OCI-LY1 (cell line): ENCODE measurements at regions not wholly inside any gene's neighbourhood (a gene's known extent, or its start where the extent isn't known, plus 50 kb on each side); places are given as distances from the start of the nearest gene placed in this dataset.

Source experiments
- H2AFZ ChIP-seq: fragments of 200-600 bp; sonication (generic), shearing (Covaris generic); 2 replicates; pipeline ENCODE4 v1.6.0; 2014; ENCODE audit warnings: antibody characterized with exemption, mild to moderate bottlenecking, low read length
- H3F3A ChIP-seq: fragments of 200-600 bp; sonication (generic), shearing (Covaris generic); 2 replicates; pipeline ENCODE4 v1.6.0; 2014; ENCODE audit warnings: mild to moderate bottlenecking, antibody characterized with exemption, low read length, moderate library complexity; ENCODE audit not compliant: insufficient read depth
- H3K27ac ChIP-seq: fragments of 200-600 bp; sonication (generic); 2 replicates; pipeline ENCODE4 v1.5.1; 2014; ENCODE audit warnings: low read length, mixed run types, mild to moderate bottlenecking, low read depth; ENCODE audit not compliant: poor library complexity, severe bottlenecking
- H3K27me3 ChIP-seq: fragments of 200-600 bp; sonication (generic); 2 replicates; pipeline ENCODE4 v1.6.0; 2014; ENCODE audit warnings: antibody characterized with exemption, mild to moderate bottlenecking, low read length, moderate library complexity; ENCODE audit not compliant: insufficient read depth
- H3K36me3 ChIP-seq: fragments of 200-600 bp; sonication (generic); 2 replicates; pipeline ENCODE4 v1.6.1; 2014; ENCODE audit warnings: mild to moderate bottlenecking, antibody characterized with exemption, low read length, moderate library complexity, mixed read lengths; ENCODE audit not compliant: insufficient read depth
- H3K4me1 ChIP-seq: fragments of 200-600 bp; sonication (generic); 2 replicates; pipeline ENCODE4 v1.5.1; 2014; ENCODE audit warnings: mild to moderate bottlenecking, low read length, moderate library complexity; ENCODE audit not compliant: insufficient read depth, severe bottlenecking
- H3K4me2 ChIP-seq: fragments of 200-600 bp; sonication (generic), shearing (Covaris generic); 2 replicates; pipeline ENCODE4 v1.6.1; 2014; ENCODE audit warnings: low read length
- H3K4me3 ChIP-seq: fragments of 200-600 bp; sonication (generic); 2 replicates; pipeline ENCODE4 v1.5.1; 2014; ENCODE audit warnings: low read length, low read depth, mild to moderate bottlenecking, mixed read lengths; ENCODE audit not compliant: poor library complexity, severe bottlenecking
- H3K79me2 ChIP-seq: fragments of 200-600 bp; shearing (Covaris generic); 2 replicates; pipeline ENCODE4 v1.6.1; 2016; ENCODE audit warnings: mixed run types, low read length, mixed read lengths; ENCODE audit not compliant: insufficient read depth
- H3K9ac ChIP-seq: fragments of 200-600 bp; sonication (generic), shearing (Covaris generic); 2 replicates; pipeline ENCODE4 v1.6.1; 2014; ENCODE audit warnings: mild to moderate bottlenecking, low read length, mixed read lengths
- H3K9me2 ChIP-seq: fragments of 200-600 bp; sonication (generic), shearing (Covaris generic); 2 replicates; pipeline ENCODE4 v1.6.1; 2014; ENCODE audit warnings: low read depth, mild to moderate bottlenecking, low read length, mixed read lengths
- H3K9me3 ChIP-seq: fragments of 200-600 bp; shearing (Covaris generic); 2 replicates; pipeline ENCODE4 v1.6.1; 2014; ENCODE audit warnings: low read length, mixed read lengths
- H4K20me1 ChIP-seq: fragments of 200-600 bp; sonication (generic), shearing (Covaris generic); 2 replicates; pipeline ENCODE4 v1.6.0; 2016; ENCODE audit warnings: mild to moderate bottlenecking, low read length; ENCODE audit not compliant: insufficient read depth
- EZH2 ChIP-seq: fragments of 200-600 bp; sonication (generic), shearing (Covaris generic); IDR thresholded peaks from 2 replicates; pipeline ENCODE4 v1.8.0; 2017; ENCODE audit warnings: borderline replicate concordance, mixed run types, mild to moderate bottlenecking, antibody characterized with exemption, low read length, moderate library complexity, mixed read lengths
- TF ChIP-seq, protein P1 (sequence below): fragments of 200-600 bp; sonication (generic), shearing (Covaris generic); IDR thresholded peaks from 2 replicates; pipeline ENCODE4 v1.5.1; 2017; ENCODE audit warnings: mild to moderate bottlenecking, antibody characterized with exemption, low read length, moderate library complexity, mixed read lengths

DNA sequence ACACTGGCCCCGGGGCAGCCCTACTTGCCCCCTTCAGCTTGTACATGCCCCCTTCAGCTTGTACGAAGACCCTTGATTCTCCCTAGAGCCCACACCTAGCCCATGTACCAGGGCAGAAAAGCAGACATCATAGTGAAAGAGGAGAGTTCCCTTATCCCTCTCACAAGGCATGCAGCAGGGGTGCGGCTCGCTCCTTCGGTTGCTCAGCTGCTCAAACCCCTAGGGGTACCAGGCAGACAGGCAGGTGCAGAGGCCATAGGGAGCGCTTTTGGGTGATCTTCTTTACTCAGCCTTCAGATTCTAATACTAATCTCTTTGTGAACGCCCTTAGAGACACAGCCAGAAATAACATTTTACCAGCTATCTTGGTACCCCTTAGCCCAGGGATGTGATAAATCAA, 286.3 kb downstream of the NPIPA8 start:
- no peaks in the 10 kb centered on the region for H3K9me2 ChIP-seq
- H3F3A ChIP-seq, result no peaks in the 10 kb centered on the region
- no peaks in the 10 kb centered on the region for H4K20me1 ChIP-seq
- no peak overlapping the region for H3K27ac ChIP-seq
- no peaks in the 10 kb centered on the region for H3K36me3 ChIP-seq
- no peaks in the 10 kb centered on the region for H3K9me3 ChIP-seq
- TF ChIP-seq, protein P1, sequence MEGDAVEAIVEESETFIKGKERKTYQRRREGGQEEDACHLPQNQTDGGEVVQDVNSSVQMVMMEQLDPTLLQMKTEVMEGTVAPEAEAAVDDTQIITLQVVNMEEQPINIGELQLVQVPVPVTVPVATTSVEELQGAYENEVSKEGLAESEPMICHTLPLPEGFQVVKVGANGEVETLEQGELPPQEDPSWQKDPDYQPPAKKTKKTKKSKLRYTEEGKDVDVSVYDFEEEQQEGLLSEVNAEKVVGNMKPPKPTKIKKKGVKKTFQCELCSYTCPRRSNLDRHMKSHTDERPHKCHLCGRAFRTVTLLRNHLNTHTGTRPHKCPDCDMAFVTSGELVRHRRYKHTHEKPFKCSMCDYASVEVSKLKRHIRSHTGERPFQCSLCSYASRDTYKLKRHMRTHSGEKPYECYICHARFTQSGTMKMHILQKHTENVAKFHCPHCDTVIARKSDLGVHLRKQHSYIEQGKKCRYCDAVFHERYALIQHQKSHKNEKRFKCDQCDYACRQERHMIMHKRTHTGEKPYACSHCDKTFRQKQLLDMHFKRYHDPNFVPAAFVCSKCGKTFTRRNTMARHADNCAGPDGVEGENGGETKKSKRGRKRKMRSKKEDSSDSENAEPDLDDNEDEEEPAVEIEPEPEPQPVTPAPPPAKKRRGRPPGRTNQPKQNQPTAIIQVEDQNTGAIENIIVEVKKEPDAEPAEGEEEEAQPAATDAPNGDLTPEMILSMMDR, result no peak
- no peak for TF ChIP-seq EZH2
- no peaks in the 10 kb centered on the region for H3K4me1 ChIP-seq
- no peak overlapping the region for H3K9ac ChIP-seq
- H3K4me2 ChIP-seq, result no peak overlapping the region
- H2AFZ ChIP-seq, result no peak overlapping the region
- no peaks in the 10 kb centered on the region for H3K27me3 ChIP-seq
- H3K79me2 ChIP-seq, result no peaks in the 10 kb centered on the region
- H3K4me3 ChIP-seq, result no peak overlapping the region

DNA sequence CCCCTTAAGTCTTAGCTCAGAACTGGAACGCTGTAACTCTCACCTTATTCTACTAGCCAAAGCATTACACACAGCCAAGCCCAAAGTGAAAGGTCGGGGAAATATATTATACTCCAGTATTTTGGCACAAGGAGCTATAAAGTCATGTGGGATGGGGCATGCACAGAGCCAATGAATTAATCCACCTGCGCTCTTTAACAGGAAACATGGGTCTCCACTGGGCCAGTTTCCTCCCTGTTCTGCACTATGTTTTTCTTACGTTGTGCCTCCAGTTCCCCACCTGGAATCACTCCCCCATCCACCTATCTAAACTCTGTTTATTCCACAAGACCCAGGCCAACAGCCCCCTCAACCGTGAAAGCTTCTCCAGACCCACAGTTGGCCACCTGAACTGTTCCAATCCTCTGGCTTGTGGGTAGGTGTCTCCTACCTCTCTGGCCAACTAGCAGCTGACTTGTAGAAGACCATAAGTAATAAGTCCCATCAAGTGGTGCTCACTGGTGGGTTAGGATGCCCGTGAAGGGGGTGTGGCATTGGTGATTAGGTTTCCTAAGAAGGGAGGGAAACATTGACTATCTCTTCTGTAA, 286.9 kb downstream of the NPIPA8 start:
- Histone ChIP-seq H3K4me1 (no peaks in the 10 kb centered on the region), H3K27ac (no peak overlapping the region), H3K9me3 (no peaks in the 10 kb centered on the region), H3K9me2 (no peaks in the 10 kb centered on the region), H3K9ac (no peak overlapping the region), H3F3A (no peaks in the 10 kb centered on the region), H3K4me2 (no peak overlapping the region), H3K79me2 (no peaks in the 10 kb centered on the region), H3K36me3 (no peaks in the 10 kb centered on the region), H3K27me3 (no peaks in the 10 kb centered on the region), H2AFZ (no peak overlapping the region), H4K20me1 (no peaks in the 10 kb centered on the region), H3K4me3 (no peak overlapping the region)
- TF ChIP-seq, protein P1, result no peak
- no peak for TF ChIP-seq EZH2

DNA sequence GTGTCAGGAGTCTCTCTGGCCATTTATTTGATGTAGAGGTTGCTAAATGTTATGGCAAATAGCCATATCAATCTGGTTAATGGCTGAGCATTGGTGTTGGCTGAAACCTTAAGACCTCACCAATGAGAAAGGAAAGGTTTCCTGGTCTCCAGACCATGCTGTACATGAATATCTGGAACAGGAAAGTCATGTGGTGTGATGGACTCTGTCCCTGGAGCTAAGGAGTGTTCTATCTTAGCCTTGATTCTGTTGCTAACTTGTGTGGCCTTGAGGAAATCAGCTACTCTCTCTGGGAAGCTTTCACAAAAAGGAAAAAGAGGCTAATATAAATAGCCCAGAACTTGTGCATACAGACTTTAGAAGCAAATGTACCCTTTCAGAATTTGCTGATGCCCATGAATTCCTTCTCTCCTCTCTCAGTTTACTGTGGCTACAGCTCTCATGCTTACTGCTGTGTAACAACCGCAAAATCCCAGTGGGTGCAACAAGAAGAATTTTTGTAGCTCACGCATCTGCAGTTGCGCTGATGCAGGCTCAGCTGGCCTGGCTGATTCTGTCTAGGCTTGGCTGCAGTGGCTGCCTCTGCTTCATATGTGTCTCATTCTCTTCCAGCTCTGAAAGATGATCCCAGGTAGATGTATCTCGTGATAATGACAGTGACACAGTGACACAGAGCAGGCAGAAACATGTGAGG, 287.5 kb downstream of the NPIPA8 start:
- TF ChIP-seq EZH2, result no peak
- TF ChIP-seq, protein P1, result no peak
- H3K9ac ChIP-seq, result no peak overlapping the region
- H3K4me3 ChIP-seq, result no peak overlapping the region
- H3K4me2 ChIP-seq, result no peak overlapping the region
- no peaks in the 10 kb centered on the region for H3K79me2 ChIP-seq
- no peak overlapping the region for H2AFZ ChIP-seq
- no peaks in the 10 kb centered on the region for H3K27me3 ChIP-seq
- no peaks in the 10 kb centered on the region for H3K9me3 ChIP-seq
- H3K27ac ChIP-seq, result no peak overlapping the region
- H3K36me3 ChIP-seq, result no peaks in the 10 kb centered on the region
- H4K20me1 ChIP-seq, result no peaks in the 10 kb centered on the region
- H3K9me2 ChIP-seq, result no peaks in the 10 kb centered on the region
- no peaks in the 10 kb centered on the region for H3K4me1 ChIP-seq
- no peaks in the 10 kb centered on the region for H3F3A ChIP-seq
